Type B pancreatic cell (in vitro differentiated cells): ENCODE measurements at regions not wholly inside any gene's neighbourhood (a gene's known extent, or its start where the extent isn't known, plus 50 kb on each side); places are given as distances from the start of the nearest gene placed in this dataset.
"Not testable (repeated sequence)": the region's sequence is repeated elsewhere in the genome, so short reads cannot be mapped to it uniquely, and the experiment has no call there.

ENCODE experiments used
- DNase-seq: peaks from one replicate; pipeline ENCODE4 v3.0.0; 2021; ENCODE audit warnings: mixed read lengths; ENCODE audit not compliant: unreplicated experiment; ENCODE audit errors: extremely low spot score
- H3K27ac Mint-ChIP-seq: 2 replicates; pipeline ENCODE4 v1.8.0; 2021; ENCODE audit warnings: mild to moderate bottlenecking, mixed read lengths
- H3K27me3 Mint-ChIP-seq: 2 replicates; pipeline ENCODE4 v1.8.0; 2021; ENCODE audit warnings: mixed read lengths
- H3K36me3 Mint-ChIP-seq: 2 replicates; pipeline ENCODE4 v1.8.0; 2021; ENCODE audit warnings: mixed read lengths
- H3K4me1 Mint-ChIP-seq: one replicate; pipeline ENCODE4 v1.8.0; 2021; ENCODE audit warnings: mixed read lengths; ENCODE audit not compliant: unreplicated experiment
- H3K4me3 Mint-ChIP-seq: 2 replicates; pipeline ENCODE4 v1.8.0; 2021; ENCODE audit warnings: mild to moderate bottlenecking, mixed read lengths
- H3K9me3 Mint-ChIP-seq: 2 replicates; pipeline ENCODE4 v1.8.0; 2021; ENCODE audit warnings: mixed read lengths
- CTCF ChIP-seq: fragments of 200-600 bp; sonication (generic); conservative IDR thresholded peaks from 2 replicates; pipeline ENCODE4 v1.5.0; 2021; ENCODE audit warnings: antibody characterized with exemption, mild to moderate bottlenecking

GRCh38 chr11:28797536-28797935 is 689.3 kb downstream of the METTL15 start:
- Mint-ChIP-seq H3K4me1 (no peaks in the 10 kb centered on the region), H3K9me3 (no peaks in the 10 kb centered on the region), H3K27me3 (no peaks in the 10 kb centered on the region), H3K4me3 (no peak overlapping the region), H3K27ac (no peak overlapping the region), H3K36me3 (no peaks in the 10 kb centered on the region)
- no peak for DNase-seq
- TF ChIP-seq CTCF = no peak

DNA sequence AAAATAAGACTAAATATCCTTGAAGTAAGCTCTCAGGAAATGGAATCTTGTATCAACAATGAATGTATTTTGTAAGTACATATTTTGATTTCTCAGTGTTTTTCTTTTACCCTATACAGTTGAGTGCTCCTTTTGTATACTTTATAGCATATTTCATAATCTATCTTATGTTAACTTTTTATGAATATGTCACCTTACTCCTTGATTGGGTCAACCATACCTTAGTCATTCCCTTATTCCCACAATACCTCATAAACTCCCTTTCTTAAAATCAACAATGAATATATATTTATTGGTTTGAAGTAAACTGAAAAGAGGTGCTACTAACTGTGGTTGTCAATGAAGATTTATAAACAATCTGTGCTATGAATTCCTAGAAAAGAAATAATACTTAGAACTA is 686.2 kb downstream of the METTL15 start:
- Mint-ChIP-seq H3K4me3 (no peak overlapping the region), H3K4me1 (no peaks in the 10 kb centered on the region), H3K27me3 (no peaks in the 10 kb centered on the region), H3K27ac (no peak overlapping the region), H3K36me3 (no peaks in the 10 kb centered on the region), H3K9me3 (peaks cover 11% of the 10 kb centered on the region)
- DNase-seq = no peak
- no peak for TF ChIP-seq CTCF

GRCh38 chr11:28793282-28793738 is 685.1 kb downstream of the METTL15 start:
- no peak for DNase-seq
- Mint-ChIP-seq H3K4me1 (no peaks in the 10 kb centered on the region), H3K9me3 (peaks cover 11% of the 10 kb centered on the region), H3K4me3 (no peak overlapping the region), H3K27ac (no peak overlapping the region), H3K36me3 (no peaks in the 10 kb centered on the region), H3K27me3 (no peaks in the 10 kb centered on the region)
- no peak for TF ChIP-seq CTCF

GRCh38 chr11:28792856-28793255 is 684.7 kb downstream of the METTL15 start:
- Mint-ChIP-seq H3K27ac (no peak overlapping the region), H3K4me3 (no peak overlapping the region), H3K36me3 (no peaks in the 10 kb centered on the region), H3K9me3 (peaks cover 11% of the 10 kb centered on the region), H3K4me1 (no peaks in the 10 kb centered on the region), H3K27me3 (no peaks in the 10 kb centered on the region)
- no peak for TF ChIP-seq CTCF
- DNase-seq = no peak

DNA sequence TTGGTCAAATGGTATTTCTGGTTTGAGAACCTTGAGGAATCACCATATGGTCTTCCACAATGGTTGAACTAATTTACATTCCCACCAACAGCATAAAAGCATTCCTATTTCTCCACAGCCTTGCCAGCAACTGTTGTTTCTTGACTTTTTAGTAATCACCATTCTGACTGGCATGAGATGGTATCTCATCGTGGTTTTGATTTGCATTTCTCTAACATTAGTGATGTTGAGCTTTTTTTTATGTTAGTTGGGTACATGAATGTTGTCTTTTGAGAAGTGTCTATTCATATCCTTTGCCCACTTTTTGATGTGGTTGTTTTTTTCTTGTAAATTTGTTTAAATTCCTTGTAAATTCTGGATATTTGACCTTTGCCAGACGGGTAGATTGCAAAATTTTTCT is 679.7 kb downstream of the METTL15 start:
- H3K27me3 Mint-ChIP-seq, DNase-seq, H3K27ac Mint-ChIP-seq, H3K4me1 Mint-ChIP-seq, H3K4me3 Mint-ChIP-seq, H3K36me3 Mint-ChIP-seq: not testable (repeated sequence)
- H3K9me3 Mint-ChIP-seq = peaks cover 16% of the 10 kb centered on the region

DNA sequence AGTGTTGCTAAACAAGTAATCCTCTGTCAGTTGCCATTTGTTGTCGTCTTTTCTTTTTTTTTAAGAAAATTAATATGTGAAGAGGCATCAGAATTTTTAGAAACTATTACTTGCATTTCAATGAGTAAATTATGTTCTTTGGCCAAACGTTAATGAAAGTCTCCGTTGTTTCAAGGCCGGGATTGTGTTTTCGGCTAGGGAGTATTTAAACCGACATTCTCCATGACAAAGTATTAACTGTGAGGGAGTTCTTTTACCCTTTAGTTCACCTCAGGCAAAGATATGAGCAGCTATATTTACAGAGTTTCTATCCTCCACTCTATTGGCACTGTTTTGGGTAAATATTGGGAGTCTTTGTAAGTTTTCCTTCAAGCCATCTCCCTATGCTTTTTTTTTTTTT is 668.9 kb downstream of the METTL15 start:
- Mint-ChIP-seq H3K4me3 (no peak overlapping the region), H3K27me3 (no peaks in the 10 kb centered on the region), H3K4me1 (no peaks in the 10 kb centered on the region), H3K27ac (no peak overlapping the region), H3K36me3 (no peaks in the 10 kb centered on the region), H3K9me3 (peaks cover 12% of the 10 kb centered on the region)
- no peak for DNase-seq
- TF ChIP-seq CTCF = no peak
